ENCODE measurements at regions not wholly inside any gene's neighbourhood (a gene's known extent, or its start where the extent isn't known, plus 50 kb on each side); places are given as distances from the start of the nearest gene placed in this dataset.

- DNase-seq = no peak
Measured at GRCh38 chr2:83079007-83079406, 1380.1 kb downstream of the SUCLG1 start.

- DNase-seq = no peak
Measured at GRCh38 chr2:83072767-83073166, 1386.3 kb downstream of the SUCLG1 start.

- no peak for DNase-seq
Measured at GRCh38 chr2:83071914-83072313, 1387.2 kb downstream of the SUCLG1 start.

- no peak for DNase-seq
Measured at GRCh38 chr2:83071352-83071751, 1387.7 kb downstream of the SUCLG1 start.

GRCh38 chr2:83069724-83070123 is 1389.4 kb downstream of the SUCLG1 start:
- DNase-seq = no peak

GRCh38 chr2:83068714-83069113 is 1390.4 kb downstream of the SUCLG1 start:
- no peak for DNase-seq

GRCh38 chr2:83067947-83068346 is 1391.1 kb downstream of the SUCLG1 start:
- no peak for DNase-seq

GRCh38 chr2:83063933-83064332 is 1395.1 kb downstream of the SUCLG1 start:
- DNase-seq = no peak

GRCh38 chr2:83063511-83063910 is 1395.6 kb downstream of the SUCLG1 start:
- DNase-seq = no peak

GRCh38 chr2:83058683-83059082 is 1400.4 kb downstream of the SUCLG1 start:
- no peak for DNase-seq

- no peak for DNase-seq
Measured at GRCh38 chr2:83055376-83056010, 1403.6 kb downstream of the SUCLG1 start.

- no peak for DNase-seq
Measured at GRCh38 chr2:83054751-83055150, 1404.3 kb downstream of the SUCLG1 start.

GRCh38 chr2:83051538-83052170 is 1407.4 kb downstream of the SUCLG1 start:
- no peak for DNase-seq

- DNase-seq = no peak
Measured at GRCh38 chr2:83042053-83042452, 1417.0 kb downstream of the SUCLG1 start.

GRCh38 chr2:83022631-83023210 is 1436.4 kb downstream of the SUCLG1 start:
- no peak for DNase-seq

GRCh38 chr2:83017366-83018090 is 1441.6 kb downstream of the SUCLG1 start:
- DNase-seq = no peak

GRCh38 chr2:83016343-83017110 is 1442.6 kb downstream of the SUCLG1 start:
- DNase-seq = no peak

GRCh38 chr2:83015900-83016299 is 1443.2 kb downstream of the SUCLG1 start:
- no peak for DNase-seq

GRCh38 chr2:83015035-83015715 is 1443.9 kb downstream of the SUCLG1 start:
- no peak for DNase-seq

- no peak for DNase-seq
Measured at GRCh38 chr2:83014462-83014861, 1444.6 kb downstream of the SUCLG1 start.

GRCh38 chr2:83006961-83007360 is 1452.1 kb downstream of the SUCLG1 start:
- no peak for DNase-seq

- DNase-seq = no peak
Measured at GRCh38 chr2:83003555-83003954, 1455.5 kb downstream of the SUCLG1 start.
